Activated naive CD4-positive, alpha-beta T cell treated with anti-CD3 and anti-CD28 coated beads, Interleukin-2, amount 10 ng/mL, durations not matched to agents 7 days and 5 days (primary cell): ENCODE measurements at regions not wholly inside any gene's neighbourhood (a gene's known extent, or its start where the extent isn't known, plus 50 kb on each side); places are given as distances from the start of the nearest gene placed in this dataset.
"Not testable (repeated sequence)": the region's sequence is repeated elsewhere in the genome, so short reads cannot be mapped to it uniquely, and the experiment has no call there.

Source experiments
- CTCF ChIA-PET: fragments of 350-600 bp; sonication (Branson Sonifier 250); formaldehyde crosslinking; loops from one replicate; lab custom pipeline; 2021; ENCODE audit warnings: antibody characterized with exemption; lab: Charles Lee
- DNase-seq: peaks from one replicate; pipeline ENCODE4 v3.0.0-alpha.2; 2020
- H3K27ac Mint-ChIP-seq: one replicate; pipeline ENCODE4 v1.8.0; 2021; ENCODE audit warnings: mild to moderate bottlenecking, moderate library complexity, mixed read lengths
- H3K27me3 Mint-ChIP-seq: one replicate; pipeline ENCODE4 v1.8.0; 2021; ENCODE audit warnings: mild to moderate bottlenecking, mixed read lengths
- H3K36me3 Mint-ChIP-seq: one replicate; pipeline ENCODE4 v1.8.0; 2021; ENCODE audit warnings: mixed read lengths
- H3K4me1 Mint-ChIP-seq: one replicate; pipeline ENCODE4 v1.8.0; 2021; ENCODE audit warnings: mixed read lengths
- H3K4me3 Mint-ChIP-seq: one replicate; pipeline ENCODE4 v1.8.0; 2021; ENCODE audit warnings: mild to moderate bottlenecking, moderate library complexity, mixed read lengths
- H3K9me3 Mint-ChIP-seq: one replicate; pipeline ENCODE4 v1.8.0; 2021; ENCODE audit warnings: mixed read lengths

DNA sequence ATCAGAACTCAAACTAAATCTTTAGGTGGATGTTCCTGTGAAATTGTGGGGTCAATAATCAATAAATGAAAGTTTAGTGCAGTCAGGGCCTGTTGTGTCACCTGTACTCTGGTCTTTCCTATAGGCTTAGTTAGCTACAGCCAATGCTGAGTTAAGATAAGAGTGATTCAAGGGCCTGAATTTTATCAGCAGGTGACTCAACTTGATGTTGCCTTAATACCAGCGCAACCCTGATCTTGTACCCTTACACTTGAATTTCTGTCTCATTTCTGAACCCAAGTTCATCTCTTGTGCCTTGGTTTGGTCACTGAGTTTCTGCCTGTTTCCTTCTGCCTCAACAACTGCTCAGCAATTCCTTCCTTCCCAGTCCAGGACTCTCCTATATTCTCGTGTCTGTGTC is 157.0 kb upstream of the E2F7 start:
- no peaks in the 10 kb centered on the region for H3K27me3 Mint-ChIP-seq
- H3K27ac Mint-ChIP-seq, result no peak overlapping the region
- H3K36me3 Mint-ChIP-seq, result no peaks in the 10 kb centered on the region
- no peaks in the 10 kb centered on the region for H3K9me3 Mint-ChIP-seq
- H3K4me1 Mint-ChIP-seq, result no peaks in the 10 kb centered on the region
- CTCF ChIA-PET, result no interaction called here
- DNase-seq, result no peak
- no peak overlapping the region for H3K4me3 Mint-ChIP-seq

DNA sequence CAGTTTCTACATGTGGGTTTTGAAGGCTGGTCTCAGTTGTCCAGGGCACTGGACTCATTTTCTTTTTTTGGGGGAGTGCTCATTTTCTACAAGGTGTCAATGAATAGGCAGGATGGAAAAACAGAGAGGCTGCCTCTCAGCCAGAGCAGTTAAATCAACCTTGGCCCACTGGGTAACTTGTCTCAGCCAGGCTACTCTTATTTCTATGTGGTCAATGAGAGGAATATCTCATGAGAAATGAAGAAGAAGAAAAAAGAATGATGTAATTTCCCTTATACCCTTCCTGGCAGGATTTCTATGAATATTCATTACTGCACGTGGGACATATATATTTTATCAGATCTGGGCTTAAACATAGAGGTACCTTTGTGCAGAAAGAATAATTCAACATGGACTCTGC is 155.2 kb upstream of the E2F7 start:
- H3K27me3 Mint-ChIP-seq, result no peaks in the 10 kb centered on the region
- H3K4me1 Mint-ChIP-seq, result no peaks in the 10 kb centered on the region
- H3K4me3 Mint-ChIP-seq, result no peak overlapping the region

GRCh38 chr12:77218278-77218677 is 152.9 kb upstream of the E2F7 start:
- Mint-ChIP-seq H3K36me3 (no peaks in the 10 kb centered on the region), H3K9me3 (no peaks in the 10 kb centered on the region), H3K27me3 (no peaks in the 10 kb centered on the region), H3K27ac (no peak overlapping the region), H3K4me3 (no peak overlapping the region), H3K4me1 (no peaks in the 10 kb centered on the region)
- CTCF ChIA-PET, result no interaction called here
- DNase-seq, result no peak

More for the DNA sequence above, 155.2 kb upstream of the E2F7 start:
- no peaks in the 10 kb centered on the region for H3K36me3 Mint-ChIP-seq
- no peaks in the 10 kb centered on the region for H3K9me3 Mint-ChIP-seq
- DNase-seq, result no peak
- no peak overlapping the region for H3K27ac Mint-ChIP-seq
- CTCF ChIA-PET, result no interaction called here

DNA sequence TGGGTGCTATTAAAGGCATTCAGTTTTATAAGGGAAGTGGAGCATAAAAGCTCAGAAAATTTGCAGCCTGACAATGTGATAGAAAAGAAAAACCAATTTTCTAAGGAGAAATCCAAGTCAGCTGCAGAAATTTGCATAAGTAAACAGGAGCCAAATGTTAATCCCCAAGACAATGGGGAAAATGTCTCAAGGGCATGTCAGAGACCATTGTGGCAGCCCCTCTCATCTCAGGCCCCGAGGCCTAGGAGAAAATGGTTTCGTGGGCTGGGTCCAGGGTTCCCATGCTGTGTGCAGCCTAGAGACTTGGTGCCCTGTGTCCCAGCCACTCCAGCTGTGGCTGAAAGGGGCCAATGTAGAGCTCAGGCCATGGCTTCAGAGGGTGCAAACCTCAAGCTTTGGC is 150.8 kb upstream of the E2F7 start:
- H3K27me3 Mint-ChIP-seq, H3K36me3 Mint-ChIP-seq, H3K4me1 Mint-ChIP-seq, DNase-seq, H3K27ac Mint-ChIP-seq, CTCF ChIA-PET, H3K9me3 Mint-ChIP-seq, H3K4me3 Mint-ChIP-seq: not testable (repeated sequence)

- Mint-ChIP-seq H3K4me3 (no peak overlapping the region), H3K9me3 (peaks cover 4% of the 10 kb centered on the region), H3K27ac (no peak overlapping the region), H3K4me1 (no peaks in the 10 kb centered on the region), H3K27me3 (no peaks in the 10 kb centered on the region), H3K36me3 (no peaks in the 10 kb centered on the region)
- CTCF ChIA-PET, result no interaction called here
- DNase-seq, result no peak
Measured at GRCh38 chr12:77214136-77214535, 148.8 kb upstream of the E2F7 start.

GRCh38 chr12:77213319-77213718 is 147.9 kb upstream of the E2F7 start:
- Mint-ChIP-seq H3K27me3 (no peaks in the 10 kb centered on the region), H3K4me3 (no peak overlapping the region), H3K27ac (no peak overlapping the region), H3K9me3 (peaks cover 4% of the 10 kb centered on the region), H3K36me3 (no peaks in the 10 kb centered on the region), H3K4me1 (no peaks in the 10 kb centered on the region)
- CTCF ChIA-PET, result no interaction called here
- no peak for DNase-seq

DNA sequence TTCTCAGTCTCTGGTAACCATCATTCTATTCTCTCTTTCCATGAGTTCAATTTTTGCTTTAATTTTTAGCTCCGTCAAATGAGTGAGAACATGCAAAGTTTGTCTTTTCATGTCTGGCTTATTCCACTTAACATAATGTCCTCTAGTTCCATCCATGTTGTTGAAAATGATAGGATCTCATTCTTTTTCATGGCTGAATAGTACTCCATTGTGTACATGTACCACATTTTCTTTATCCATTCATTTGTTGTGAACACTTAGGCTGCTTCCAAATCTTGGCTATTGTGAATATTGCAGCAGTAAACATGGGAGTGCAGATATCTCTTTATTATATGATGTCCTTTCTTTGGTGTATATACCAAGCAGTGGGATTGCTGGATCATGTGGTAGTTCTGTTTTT is 145.4 kb upstream of the E2F7 start:
- DNase-seq, result no peak
- H3K9me3 Mint-ChIP-seq, result peaks cover 4% of the 10 kb centered on the region
- no peak overlapping the region for H3K4me3 Mint-ChIP-seq
- no peaks in the 10 kb centered on the region for H3K36me3 Mint-ChIP-seq
- H3K4me1 Mint-ChIP-seq, result no peaks in the 10 kb centered on the region
- H3K27me3 Mint-ChIP-seq, result no peaks in the 10 kb centered on the region
- H3K27ac Mint-ChIP-seq, result no peak overlapping the region
- CTCF ChIA-PET, result no interaction called here

- CTCF ChIA-PET, result no interaction called here
- Mint-ChIP-seq H3K36me3 (no peaks in the 10 kb centered on the region), H3K4me3 (no peak overlapping the region), H3K27me3 (no peaks in the 10 kb centered on the region), H3K4me1 (no peaks in the 10 kb centered on the region), H3K27ac (no peak overlapping the region), H3K9me3 (no peaks in the 10 kb centered on the region)
- no peak for DNase-seq
Measured at GRCh38 chr12:77204083-77204482, 138.7 kb upstream of the E2F7 start.

DNA sequence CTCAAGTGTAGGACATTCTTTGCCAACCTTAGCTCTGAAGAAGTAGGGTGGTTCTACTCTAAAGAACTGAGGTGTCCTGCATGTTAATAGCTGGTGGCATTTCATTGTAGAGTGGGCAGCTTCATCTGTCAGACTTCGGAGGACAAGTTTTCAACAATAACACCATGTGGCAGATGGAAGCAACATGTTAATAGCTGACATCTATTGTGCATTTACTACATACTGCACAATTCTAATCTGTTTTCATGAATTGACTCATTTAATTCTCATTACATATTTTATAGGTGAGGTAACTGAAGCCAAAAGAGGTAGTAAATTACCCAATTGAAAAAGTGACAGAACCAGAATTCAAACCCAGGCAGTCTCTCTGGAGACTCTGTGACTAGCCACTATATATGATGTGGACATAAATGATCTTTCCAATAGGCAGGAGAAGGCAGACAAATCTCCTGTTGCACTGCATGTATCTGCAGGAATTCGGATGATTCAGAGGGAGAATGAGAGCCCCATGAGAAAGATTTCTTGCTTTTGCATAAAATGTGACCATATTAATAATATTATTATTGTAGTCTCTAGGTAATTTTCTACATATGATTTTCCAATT is 137.2 kb upstream of the E2F7 start:
- no peaks in the 10 kb centered on the region for H3K27me3 Mint-ChIP-seq
- H3K4me1 Mint-ChIP-seq, result no peaks in the 10 kb centered on the region
- no peaks in the 10 kb centered on the region for H3K9me3 Mint-ChIP-seq
- CTCF ChIA-PET, result no interaction called here
- no peak for DNase-seq
- H3K36me3 Mint-ChIP-seq, result no peaks in the 10 kb centered on the region
- no peak overlapping the region for H3K27ac Mint-ChIP-seq
- no peak overlapping the region for H3K4me3 Mint-ChIP-seq

DNA sequence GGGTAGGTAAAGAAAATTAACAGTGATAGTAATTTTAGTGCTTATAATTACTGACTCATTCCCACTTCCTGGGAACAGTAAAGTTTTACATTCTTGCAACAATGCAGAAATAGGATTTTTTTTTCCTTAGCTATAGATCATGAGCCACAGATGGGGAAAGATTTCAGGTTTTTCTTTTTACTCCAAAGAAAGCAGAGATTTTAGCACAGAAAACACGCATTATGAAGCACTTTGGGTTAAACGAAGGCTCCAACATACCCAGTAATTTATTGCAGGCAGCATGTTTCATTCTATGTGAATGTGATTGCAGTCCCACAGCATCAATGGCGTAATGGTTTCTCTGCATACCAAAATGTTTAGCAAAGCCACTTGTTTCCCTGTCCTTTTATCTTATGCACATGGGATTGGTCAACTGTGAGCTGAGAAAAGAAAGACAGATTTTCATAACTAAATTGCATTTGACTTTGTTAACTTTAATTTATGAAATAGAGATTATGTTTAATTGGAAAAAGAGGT is 124.6 kb upstream of the E2F7 start:
- Mint-ChIP-seq H3K4me3 (no peak overlapping the region), H3K4me1 (no peaks in the 10 kb centered on the region), H3K9me3 (no peaks in the 10 kb centered on the region), H3K27me3 (no peaks in the 10 kb centered on the region), H3K36me3 (no peaks in the 10 kb centered on the region), H3K27ac (no peak overlapping the region)
- no peak for DNase-seq
- CTCF ChIA-PET, result no interaction called here

DNA sequence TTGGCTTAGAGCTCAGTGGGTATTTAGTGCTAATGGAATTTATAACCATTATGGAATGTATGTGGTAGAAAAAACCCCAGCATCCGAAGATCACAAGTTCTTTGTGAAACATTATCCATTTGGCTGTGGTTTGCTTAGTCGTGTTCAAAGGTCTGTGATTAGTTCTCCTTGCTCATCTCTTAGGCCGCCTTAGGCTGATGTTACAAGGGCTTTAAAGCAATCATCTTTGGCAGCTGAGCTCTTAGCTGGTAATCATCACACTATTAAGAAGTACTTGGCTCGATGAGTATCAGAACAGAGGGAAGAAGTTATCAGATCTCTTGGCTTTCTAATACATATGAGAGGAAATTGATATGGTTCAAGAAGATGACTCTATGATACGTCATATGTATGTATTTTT is 124.1 kb upstream of the E2F7 start:
- no peak overlapping the region for H3K4me3 Mint-ChIP-seq
- CTCF ChIA-PET, result no interaction called here

GRCh38 chr12:77179515-77179914 is 114.1 kb upstream of the E2F7 start:
- no peak overlapping the region for H3K4me3 Mint-ChIP-seq
- CTCF ChIA-PET, result no interaction called here
- no peaks in the 10 kb centered on the region for H3K36me3 Mint-ChIP-seq
- no peak overlapping the region for H3K27ac Mint-ChIP-seq
- peaks cover 4% of the 10 kb centered on the region for H3K9me3 Mint-ChIP-seq
- no peaks in the 10 kb centered on the region for H3K4me1 Mint-ChIP-seq
- no peak for DNase-seq
- no peaks in the 10 kb centered on the region for H3K27me3 Mint-ChIP-seq

More for the DNA sequence above, 124.1 kb upstream of the E2F7 start:
- H3K4me1 Mint-ChIP-seq, result no peaks in the 10 kb centered on the region
- H3K27ac Mint-ChIP-seq, result no peak overlapping the region
- H3K9me3 Mint-ChIP-seq, result no peaks in the 10 kb centered on the region
- no peak for DNase-seq
- H3K27me3 Mint-ChIP-seq, result no peaks in the 10 kb centered on the region
- no peaks in the 10 kb centered on the region for H3K36me3 Mint-ChIP-seq

- Mint-ChIP-seq H3K4me3 (no peak overlapping the region), H3K4me1 (no peaks in the 10 kb centered on the region), H3K27ac (no peak overlapping the region), H3K9me3 (peaks cover 2% of the 10 kb centered on the region), H3K27me3 (no peaks in the 10 kb centered on the region), H3K36me3 (no peaks in the 10 kb centered on the region)
- no peak for DNase-seq
- CTCF ChIA-PET, result no interaction called here
Measured at GRCh38 chr12:77167801-77168200, 102.4 kb upstream of the E2F7 start.

DNA sequence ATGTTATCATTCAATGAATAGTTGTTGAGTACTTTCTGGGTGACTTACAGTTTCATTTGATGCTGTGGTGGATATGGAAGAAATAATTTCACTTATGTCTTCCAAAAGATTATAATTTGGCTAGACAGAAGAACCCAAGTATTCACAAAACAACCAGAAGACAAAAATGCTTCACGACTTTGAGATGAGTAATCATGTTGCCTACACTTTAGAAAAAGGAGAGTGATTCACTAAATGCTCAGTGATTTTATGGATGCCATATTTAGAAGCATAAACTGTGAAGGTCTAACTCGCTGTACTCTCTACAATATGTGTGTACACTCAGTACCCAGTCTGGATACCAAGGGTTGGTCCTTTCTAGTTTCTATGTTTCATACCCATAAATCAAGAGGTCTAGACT is 101.3 kb upstream of the E2F7 start:
- H3K36me3 Mint-ChIP-seq, result no peaks in the 10 kb centered on the region
- no peak for DNase-seq
- H3K4me3 Mint-ChIP-seq, result no peak overlapping the region
- H3K4me1 Mint-ChIP-seq, result no peaks in the 10 kb centered on the region
- peaks cover 2% of the 10 kb centered on the region for H3K9me3 Mint-ChIP-seq
- no peak overlapping the region for H3K27ac Mint-ChIP-seq
- no peaks in the 10 kb centered on the region for H3K27me3 Mint-ChIP-seq
- CTCF ChIA-PET, result no interaction called here

- Mint-ChIP-seq H3K4me3 (no peak overlapping the region), H3K27ac (no peak overlapping the region)
Measured at GRCh38 chr12:77163074-77164038, 98.0 kb upstream of the E2F7 start.

More at GRCh38 chr12:77163074-77164038, 98.0 kb upstream of the E2F7 start:
- CTCF ChIA-PET, result no interaction called here
- Mint-ChIP-seq H3K4me1 (no peaks in the 10 kb centered on the region), H3K36me3 (no peaks in the 10 kb centered on the region), H3K9me3 (no peaks in the 10 kb centered on the region), H3K27me3 (no peaks in the 10 kb centered on the region)
- no peak for DNase-seq
